ENCODE measurements at regions not wholly inside any gene's neighbourhood (a gene's known extent, or its start where the extent isn't known, plus 50 kb on each side); places are given as distances from the start of the nearest gene placed in this dataset.

DNA sequence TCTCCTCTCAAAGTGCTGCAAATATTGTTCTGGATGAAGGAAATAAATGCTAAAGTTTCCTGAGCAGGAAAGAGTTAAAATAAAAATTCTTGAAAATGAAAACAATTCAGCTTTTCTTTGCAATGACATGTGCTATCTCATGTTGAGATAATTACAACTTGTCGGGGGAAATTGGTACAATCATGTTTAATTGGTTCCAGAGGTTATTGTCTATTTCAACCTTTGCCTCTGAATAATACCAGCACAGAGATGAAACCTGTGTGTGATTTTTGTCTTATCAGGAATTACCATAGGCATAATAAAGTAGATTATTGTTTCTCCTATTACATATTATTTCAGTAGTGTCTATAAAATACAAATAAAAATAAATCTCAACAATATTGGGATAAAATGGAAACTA lies 305.0 kb downstream of the XPNPEP1 start:
- TF ChIP-seq POLR2A (IDR thresholded peaks at IDR 0.05) (no peak), CTCF (IDR thresholded peaks at IDR 0.05) (no peak)

All from tibial nerve (tissue), 3 donors.